Endothelial cell of umbilical vein (primary cell): ENCODE measurements at regions not wholly inside any gene's neighbourhood (a gene's known extent, or its start where the extent isn't known, plus 50 kb on each side); places are given as distances from the start of the nearest gene placed in this dataset.

ENCODE experiments used
- BruUV-seq: library from RNA; stranded (reverse); fragments of 400-500 nt; replicated peaks from 2 replicates; lab custom pipeline; 2021; lab: Mats Ljungman, UMichigan
- CTCF ChIA-PET: fragments of 300-600, 350-600 bp; sonication (Branson Sonifier 250); formaldehyde crosslinking; loops from one replicate; lab custom pipeline; 2021; ENCODE audit warnings: antibody characterized with exemption, inconsistent platforms; lab: Charles Lee
- POLR2A ChIA-PET: fragments of 300-600, 350-600 bp; sonication (Branson Sonifier 250); formaldehyde crosslinking; loops from one replicate; lab custom pipeline; 2021; ENCODE audit warnings: antibody characterized with exemption, inconsistent platforms; lab: Charles Lee
- DNase-seq: peaks from one replicate; pipeline ENCODE4 v3.0.0-alpha.2; 2011; ENCODE audit warnings: low read depth, low spot score
- FAIRE-seq: peaks from 2 replicates; lab custom pipeline; 2011; peaks lifted over from hg19 to GRCh38; lab: Jason Lieb, UNC
- H2AFZ ChIP-seq: 2 replicates; pipeline ENCODE4 v1.6.0; 2012; ENCODE audit warnings: low read depth, low read length, control low read depth, inconsistent platforms
- H3K27ac ChIP-seq: 2 replicates; pipeline ENCODE4 v1.5.1; 2011; ENCODE audit warnings: low read depth, mild to moderate bottlenecking, control low read depth, low read length, moderate library complexity; ENCODE audit not compliant: insufficient read depth
- H3K27me3 ChIP-seq, 2 experiments: 2 replicates each; pipeline versions ENCODE4 v1.6.0 to v1.6.1; 2011; ENCODE audit warnings: low read length in 2 of 2, mixed read lengths in 1 of 2; ENCODE audit not compliant: control insufficient read depth in 2 of 2, insufficient read depth in 2 of 2
- H3K36me3 ChIP-seq, 2 experiments: 2 replicates in 1 of 2; 3 replicates in 1 of 2; pipeline ENCODE4 v1.5.1; 2011; ENCODE audit warnings: low read length in 2 of 2, mild to moderate bottlenecking in 1 of 2, moderate library complexity in 1 of 2; ENCODE audit not compliant: control insufficient read depth in 2 of 2, insufficient read depth in 2 of 2; ENCODE audit errors: extremely low read depth in 1 of 2
- H3K4me1 ChIP-seq: 3 replicates; pipeline ENCODE4 v1.5.1; 2011; ENCODE audit warnings: mild to moderate bottlenecking, low read length; ENCODE audit not compliant: control insufficient read depth, insufficient read depth; ENCODE audit errors: extremely low read depth
- H3K4me2 ChIP-seq: 2 replicates; pipeline ENCODE4 v1.6.1; 2011; ENCODE audit warnings: low read length, control low read depth, mixed read lengths; ENCODE audit not compliant: insufficient read depth
- H3K4me3 ChIP-seq, 3 experiments: fragments of 200-600 bp in 1 of 3; sonication (generic), shearing (Covaris generic) in 1 of 3; replicated peaks in 1 of 3; 2 replicates each; pipeline ENCODE4 v1.5.1; 2011 to 2016; ENCODE audit warnings: control low read depth in 3 of 3, low read length in 3 of 3, mild to moderate bottlenecking in 2 of 3, inconsistent platforms in 1 of 3, low read depth in 1 of 3, moderate library complexity in 1 of 3; ENCODE audit not compliant: insufficient read depth in 1 of 3
- H3K79me2 ChIP-seq: 2 replicates; pipeline ENCODE4 v1.6.0; 2012; ENCODE audit warnings: low read length, inconsistent platforms; ENCODE audit not compliant: control insufficient read depth, insufficient read depth
- H3K9ac ChIP-seq: replicated peaks from 2 replicates; pipeline ENCODE3; 2011; ENCODE audit warnings: low read length, control low read depth; ENCODE audit not compliant: insufficient read depth; ENCODE audit errors: extremely low read depth
- H3K9me1 ChIP-seq: replicated peaks from 3 replicates; pipeline ENCODE4 v1.6.0; 2011; ENCODE audit warnings: mild to moderate bottlenecking, low read length; ENCODE audit not compliant: control insufficient read depth, insufficient read depth; ENCODE audit errors: extremely low read depth
- H3K9me3 ChIP-seq: replicated peaks from 2 replicates; pipeline ENCODE4 v1.5.1; 2012; ENCODE audit warnings: low read length, inconsistent platforms; ENCODE audit not compliant: control insufficient read depth, insufficient read depth
- H4K20me1 ChIP-seq: replicated peaks from 2 replicates; pipeline ENCODE3; 2011; ENCODE audit warnings: mild to moderate bottlenecking, low read length; ENCODE audit not compliant: control insufficient read depth, insufficient read depth; ENCODE audit errors: extremely low read depth
- CTCF ChIP-seq, 2 donors: IDR thresholded peaks; 1 replicate in 1 of 2; 2 replicates in 1 of 2; pipeline ENCODE4 v1.5.1; 2011; ENCODE audit warnings: low read length in 2 of 2, mild to moderate bottlenecking in 2 of 2, moderate library complexity in 2 of 2, control low read depth in 1 of 2, inconsistent platforms in 1 of 2, low read depth in 1 of 2; ENCODE audit not compliant: insufficient read depth in 1 of 2; ENCODE audit errors: extremely low read depth in 1 of 2
- EZH2 ChIP-seq: IDR thresholded peaks from 2 replicates; pipeline ENCODE4 v1.6.1; 2012; ENCODE audit warnings: borderline replicate concordance, low read depth, mild to moderate bottlenecking, moderate library complexity, low read length, inconsistent platforms; ENCODE audit not compliant: severe bottlenecking
- FOS ChIP-seq: IDR thresholded peaks from 2 replicates; pipeline ENCODE4 v1.6.1; 2011; ENCODE audit warnings: mild to moderate bottlenecking, low read length, moderate library complexity, borderline replicate concordance; ENCODE audit not compliant: insufficient read depth
- GATA2 ChIP-seq: IDR thresholded peaks from 2 replicates; pipeline ENCODE4 v1.7.0; 2011; ENCODE audit warnings: low read depth, mild to moderate bottlenecking, moderate library complexity, mixed read lengths, low read length; ENCODE audit not compliant: insufficient read length, insufficient read depth
- JUN ChIP-seq: IDR thresholded peaks from 2 replicates; pipeline ENCODE4 v1.6.1; 2011; ENCODE audit warnings: borderline replicate concordance, low read depth; ENCODE audit not compliant: insufficient read length, insufficient read depth
- MYC ChIP-seq: IDR thresholded peaks from one replicate; pipeline ENCODE4 v1.6.1; 2011; ENCODE audit warnings: mild to moderate bottlenecking, low read depth, low read length
- POLR2A ChIP-seq: IDR thresholded peaks from 2 replicates; pipeline ENCODE4 v1.6.1; 2012; ENCODE audit warnings: low read depth, mild to moderate bottlenecking, control low read depth, low read length
- POLR2AphosphoS5 ChIP-seq: IDR thresholded peaks from 2 replicates; pipeline ENCODE4 v1.6.1; 2012; ENCODE audit warnings: low read depth, mild to moderate bottlenecking, control low read depth, low read length, moderate library complexity; ENCODE audit not compliant: insufficient read depth
- dilution Hi-C: fragments of 300-500 bp; cut with MboI; formaldehyde crosslinking; loops from one replicate; pipeline ENCODE4 v1.15.0; 2019; ENCODE audit warnings: low sequenced_read_pairs; ENCODE audit not compliant: extremely low pct_ligation_motif_present
- intact Hi-C: fragments of 100-400 bp; cut with micrococcal nuclease; formaldehyde crosslinking; loops from one replicate; pipeline ENCODE4 v1.10.0; 2022
- TF ChIP-seq, protein P1 (sequence below): IDR thresholded peaks from 2 replicates; pipeline ENCODE4 v1.6.1; 2011; ENCODE audit not compliant: insufficient read depth, insufficient read length

DNA sequence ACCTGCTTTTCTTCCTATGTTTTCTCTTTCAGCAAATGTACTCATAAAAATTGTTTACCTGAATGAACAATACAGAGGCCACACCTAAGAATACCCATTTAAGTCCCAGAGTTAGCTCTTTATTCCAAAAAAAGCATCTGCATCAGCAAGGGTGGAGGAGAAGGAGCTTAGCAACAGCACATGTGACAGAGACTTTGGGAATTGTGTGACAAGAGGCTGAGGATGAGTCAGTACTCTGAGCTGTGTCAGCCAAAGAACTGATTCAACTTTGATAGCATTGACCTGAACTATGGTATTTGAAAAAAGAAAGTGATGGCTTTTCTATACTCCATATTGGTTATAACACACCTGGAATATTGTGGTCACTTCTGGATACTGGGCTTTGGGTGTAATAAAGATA, 162.7 kb downstream of the ZNF648 start:
- Histone ChIP-seq H3K36me3 (no peaks in the 10 kb centered on the region), H4K20me1 (no peaks in the 10 kb centered on the region), H3K27ac (no peak overlapping the region), H3K79me2 (no peaks in the 10 kb centered on the region), H3K9me3 (no peaks in the 10 kb centered on the region), H3K9me1 (no peaks in the 10 kb centered on the region), H3K4me1 (no peaks in the 10 kb centered on the region), H3K4me3 (no peak overlapping the region), H3K9ac (no peak overlapping the region), H3K27me3 (no peaks in the 10 kb centered on the region), H3K4me2 (no peak overlapping the region), H2AFZ (no peak overlapping the region)
- dilution Hi-C loops (no loop called here), intact Hi-C loops (no loop called here)
- ChIA-PET CTCF (no interaction called here), POLR2A (no interaction called here)
- FAIRE-seq (no peak), DNase-seq (no peak)
- no TSS peak for BruUV-seq
- TF ChIP-seq CTCF (IDR thresholded peaks at IDR 0.05; ENCODE audit: extremely low read depth in 1 of 2, insufficient read depth in 1 of 2, low read depth in 1 of 2, low read length in 2 of 2) (no peak), MYC (no peak), POLR2AphosphoS5 (no peak), FOS (no peak), JUN (no peak), EZH2 (no peak), GATA2 (no peak), POLR2A (no peak)
- TF ChIP-seq, protein P1, sequence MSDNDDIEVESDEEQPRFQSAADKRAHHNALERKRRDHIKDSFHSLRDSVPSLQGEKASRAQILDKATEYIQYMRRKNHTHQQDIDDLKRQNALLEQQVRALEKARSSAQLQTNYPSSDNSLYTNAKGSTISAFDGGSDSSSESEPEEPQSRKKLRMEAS, result no peak
